Osteoblast (primary cell): ENCODE measurements at regions not wholly inside any gene's neighbourhood (a gene's known extent, or its start where the extent isn't known, plus 50 kb on each side); places are given as distances from the start of the nearest gene placed in this dataset.
A peak's percentile ranks its signal among the peaks of the same experiment; 100 is the strongest.

Source experiments
- DNase-seq: peaks from one replicate; pipeline ENCODE4 v3.0.0; 2011; ENCODE audit warnings: low spot score, mixed read lengths; ENCODE audit not compliant: insufficient read length; ENCODE audit errors: missing footprints
- H2AFZ ChIP-seq: 2 replicates; pipeline ENCODE4 v1.6.0; 2011; ENCODE audit warnings: mild to moderate bottlenecking, low read length
- H3K27ac ChIP-seq: 2 replicates; pipeline ENCODE4 v1.5.1; 2011; ENCODE audit warnings: mild to moderate bottlenecking, low read depth, low read length, moderate library complexity
- H3K27me3 ChIP-seq: 2 replicates; pipeline ENCODE4 v1.6.0; 2012; ENCODE audit warnings: mild to moderate bottlenecking, control low read depth, inconsistent platforms, low read length, moderate library complexity; ENCODE audit not compliant: insufficient read depth
- H3K36me3 ChIP-seq: 2 replicates; pipeline ENCODE4 v1.5.1; 2011; ENCODE audit warnings: mild to moderate bottlenecking, low read length, control low read depth, moderate library complexity; ENCODE audit not compliant: insufficient read depth
- H3K4me1 ChIP-seq: 2 replicates; pipeline ENCODE4 v1.5.1; 2011; ENCODE audit warnings: mild to moderate bottlenecking, low read length, control low read depth, moderate library complexity; ENCODE audit not compliant: insufficient read depth
- H3K4me2 ChIP-seq: 2 replicates; pipeline ENCODE4 v1.6.0; 2011; ENCODE audit warnings: mild to moderate bottlenecking, low read length; ENCODE audit not compliant: insufficient read depth
- H3K4me3 ChIP-seq: fragments of 200-600 bp; sonication (generic); 3 replicates; pipeline ENCODE4 v1.5.1; 2012; ENCODE audit warnings: mild to moderate bottlenecking, low read length, inconsistent platforms; ENCODE audit not compliant: insufficient read depth
- H3K79me2 ChIP-seq: 2 replicates; pipeline ENCODE4 v1.6.0; 2012; ENCODE audit warnings: mild to moderate bottlenecking, low read length, control low read depth, inconsistent platforms; ENCODE audit not compliant: insufficient read depth
- H3K9me3 ChIP-seq: 2 replicates; pipeline ENCODE4 v1.5.1; 2011; ENCODE audit warnings: low read depth, low read length, control low read depth
- H4K20me1 ChIP-seq: 2 replicates; pipeline ENCODE4 v1.6.0; 2012; ENCODE audit warnings: mild to moderate bottlenecking, low read length, control low read depth; ENCODE audit not compliant: insufficient read depth
- TF ChIP-seq, protein P1 (sequence below): IDR thresholded peaks from 2 replicates; pipeline ENCODE4 v1.5.1; 2011; ENCODE audit warnings: mild to moderate bottlenecking, low read depth, low read length, moderate library complexity; ENCODE audit errors: extremely low read depth

DNA sequence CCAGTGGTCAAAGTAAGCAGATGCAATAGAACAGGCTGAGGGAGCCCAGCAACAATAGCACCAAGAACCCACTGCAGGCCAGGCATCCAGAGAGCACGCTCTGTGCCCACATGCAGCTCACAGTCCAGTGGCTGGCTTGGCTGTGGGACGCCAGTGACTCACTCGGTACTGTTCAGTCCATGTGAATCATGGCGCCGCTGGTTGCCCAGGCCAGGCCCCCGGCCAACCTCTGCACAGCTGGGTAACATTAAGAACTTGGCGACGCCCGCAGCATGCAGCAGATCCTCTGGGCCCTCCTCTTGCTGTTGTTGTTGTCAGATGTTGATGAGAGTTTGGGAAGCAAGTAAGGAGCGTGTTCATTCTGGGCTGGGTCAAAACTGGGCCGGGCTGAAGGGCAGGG, 60.5 kb downstream of the MSX1 start:
- Histone ChIP-seq H3K4me3 (no peak overlapping the region), H3K4me1 (no peaks in the 10 kb centered on the region), H3K79me2 (no peaks in the 10 kb centered on the region), H3K27ac (no peak overlapping the region), H2AFZ (no peak overlapping the region), H3K27me3 (no peaks in the 10 kb centered on the region), H3K9me3 (no peaks in the 10 kb centered on the region), H3K36me3 (no peaks in the 10 kb centered on the region), H4K20me1 (no peaks in the 10 kb centered on the region), H3K4me2 (no peak overlapping the region)
- DNase-seq: peak; percentile 54
- TF ChIP-seq, protein P1, sequence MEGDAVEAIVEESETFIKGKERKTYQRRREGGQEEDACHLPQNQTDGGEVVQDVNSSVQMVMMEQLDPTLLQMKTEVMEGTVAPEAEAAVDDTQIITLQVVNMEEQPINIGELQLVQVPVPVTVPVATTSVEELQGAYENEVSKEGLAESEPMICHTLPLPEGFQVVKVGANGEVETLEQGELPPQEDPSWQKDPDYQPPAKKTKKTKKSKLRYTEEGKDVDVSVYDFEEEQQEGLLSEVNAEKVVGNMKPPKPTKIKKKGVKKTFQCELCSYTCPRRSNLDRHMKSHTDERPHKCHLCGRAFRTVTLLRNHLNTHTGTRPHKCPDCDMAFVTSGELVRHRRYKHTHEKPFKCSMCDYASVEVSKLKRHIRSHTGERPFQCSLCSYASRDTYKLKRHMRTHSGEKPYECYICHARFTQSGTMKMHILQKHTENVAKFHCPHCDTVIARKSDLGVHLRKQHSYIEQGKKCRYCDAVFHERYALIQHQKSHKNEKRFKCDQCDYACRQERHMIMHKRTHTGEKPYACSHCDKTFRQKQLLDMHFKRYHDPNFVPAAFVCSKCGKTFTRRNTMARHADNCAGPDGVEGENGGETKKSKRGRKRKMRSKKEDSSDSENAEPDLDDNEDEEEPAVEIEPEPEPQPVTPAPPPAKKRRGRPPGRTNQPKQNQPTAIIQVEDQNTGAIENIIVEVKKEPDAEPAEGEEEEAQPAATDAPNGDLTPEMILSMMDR: no peak

DNA sequence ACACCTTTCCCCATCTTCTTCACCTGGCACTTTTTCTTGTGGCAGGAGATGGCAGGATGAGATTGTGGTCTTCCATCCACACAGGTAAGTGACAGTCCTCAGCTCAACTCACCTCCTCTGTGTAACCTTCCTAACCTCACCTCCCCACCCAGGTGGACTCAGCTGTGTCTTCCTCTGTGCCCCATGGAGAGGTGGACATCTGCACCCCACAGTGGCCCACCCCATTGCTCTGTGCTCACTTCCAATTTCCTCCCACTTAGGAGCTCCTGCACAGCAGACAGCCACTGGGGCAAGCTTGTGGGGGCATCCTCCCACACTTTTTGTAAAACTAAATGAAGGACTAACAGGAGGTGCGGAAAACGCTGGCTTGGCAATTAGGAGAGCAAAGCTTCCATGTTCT, 61.6 kb downstream of the MSX1 start:
- Histone ChIP-seq H2AFZ (no peak overlapping the region), H4K20me1 (no peaks in the 10 kb centered on the region), H3K4me3 (no peak overlapping the region), H3K36me3 (no peaks in the 10 kb centered on the region), H3K27ac (no peak overlapping the region), H3K79me2 (no peaks in the 10 kb centered on the region), H3K4me1 (no peaks in the 10 kb centered on the region), H3K4me2 (no peak overlapping the region), H3K27me3 (no peaks in the 10 kb centered on the region), H3K9me3 (no peaks in the 10 kb centered on the region)
- DNase-seq: no peak
- TF ChIP-seq, protein P1: no peak

DNA sequence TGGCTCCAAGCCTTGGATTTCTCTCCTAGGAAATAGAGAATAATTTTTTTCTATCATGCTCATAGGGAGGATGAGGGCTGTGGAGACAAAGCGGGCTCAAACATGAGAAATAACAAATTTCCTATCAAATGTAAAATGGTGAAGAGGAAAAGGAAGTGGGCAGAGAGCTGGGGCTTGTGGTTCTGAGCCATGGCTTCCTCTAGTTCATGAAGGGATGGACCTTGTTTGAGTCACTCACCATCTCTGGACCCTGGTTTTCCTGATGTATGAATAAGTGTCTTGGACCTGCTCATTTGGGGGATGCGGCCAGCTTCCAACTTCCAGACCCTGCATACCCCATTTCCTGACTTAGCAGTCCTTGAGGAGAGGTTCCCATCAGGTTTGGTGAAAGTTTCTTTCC, 63.0 kb downstream of the MSX1 start:
- Histone ChIP-seq H3K27me3 (no peaks in the 10 kb centered on the region), H3K4me2 (no peak overlapping the region), H3K4me1 (no peaks in the 10 kb centered on the region), H3K4me3 (no peak overlapping the region), H3K79me2 (no peaks in the 10 kb centered on the region), H2AFZ (no peak overlapping the region), H3K36me3 (no peaks in the 10 kb centered on the region), H3K9me3 (no peaks in the 10 kb centered on the region), H3K27ac (no peak overlapping the region), H4K20me1 (no peaks in the 10 kb centered on the region)
- TF ChIP-seq, protein P1: no peak
- peak; percentile 64 for DNase-seq

GRCh38 chr4:4923201-4923600, 63.7 kb downstream of the MSX1 start:
- no peaks in the 10 kb centered on the region for H3K36me3 ChIP-seq
- no peak for DNase-seq
- no peaks in the 10 kb centered on the region for H4K20me1 ChIP-seq
- H3K4me3 ChIP-seq: no peak overlapping the region
- H2AFZ ChIP-seq: no peak overlapping the region
- no peaks in the 10 kb centered on the region for H3K4me1 ChIP-seq
- no peak overlapping the region for H3K4me2 ChIP-seq
- TF ChIP-seq, protein P1: no peak
- no peaks in the 10 kb centered on the region for H3K79me2 ChIP-seq
- H3K9me3 ChIP-seq: no peaks in the 10 kb centered on the region
- H3K27me3 ChIP-seq: no peaks in the 10 kb centered on the region
- H3K27ac ChIP-seq: no peak overlapping the region
